ENCODE measurements at regions not wholly inside any gene's neighbourhood (a gene's known extent, or its start where the extent isn't known, plus 50 kb on each side); places are given as distances from the start of the nearest gene placed in this dataset.
"Not testable (repeated sequence)": the region's sequence is repeated elsewhere in the genome, so short reads cannot be mapped to it uniquely, and the experiment has no call there.

GRCh38 chr10:29725927-29726326, 91.2 kb upstream of the SVIL start:
- not testable (repeated sequence) for TF ChIP-seq POLR2A, CTCF (IDR thresholded peaks at IDR 0.05)

Measured in breast epithelium (tissue), 3 donors.